ENCODE measurements at regions not wholly inside any gene's neighbourhood (a gene's known extent, or its start where the extent isn't known, plus 50 kb on each side); places are given as distances from the start of the nearest gene placed in this dataset.

- TF ChIP-seq CTCF (IDR thresholded peaks at IDR 0.05): no peak
- Histone ChIP-seq H3K4me3 (no peak overlapping the region), H3K27ac (no peak overlapping the region)
- DNase-seq (ENCODE audit: low spot score): no peak
Observed at GRCh38 chr6:91114123-91114708, 527.3 kb upstream of the MAP3K7 start.

- H3K27ac ChIP-seq: no peak overlapping the region
- H3K4me3 ChIP-seq: no peak overlapping the region
- DNase-seq (ENCODE audit: low spot score): no peak
- TF ChIP-seq CTCF (IDR thresholded peaks at IDR 0.05): no peak
Observed at GRCh38 chr6:91106083-91106482, 519.2 kb upstream of the MAP3K7 start.

DNA sequence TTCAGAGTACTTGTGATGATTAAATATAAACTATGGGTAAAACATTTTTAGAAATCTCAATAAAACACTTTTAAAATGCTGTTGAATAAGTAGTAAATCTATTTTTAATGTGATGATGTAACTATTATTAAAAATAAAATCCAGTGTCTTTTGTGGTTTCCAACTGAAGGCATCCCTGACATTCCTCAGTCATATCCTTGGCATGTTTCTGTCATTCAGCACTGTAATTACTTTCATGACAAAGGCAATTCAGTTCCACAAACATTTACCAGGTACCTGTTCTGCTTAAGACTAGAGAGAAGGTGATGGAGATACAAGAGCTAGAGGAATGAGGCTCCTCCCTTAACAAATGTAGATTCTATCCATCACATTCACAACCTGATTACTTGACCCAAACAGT lies 518.7 kb upstream of the MAP3K7 start:
- H3K27ac ChIP-seq: no peak overlapping the region
- no peak overlapping the region for H3K4me3 ChIP-seq
- DNase-seq (ENCODE audit: low spot score): no peak
- no peak for TF ChIP-seq CTCF (IDR thresholded peaks at IDR 0.05)

DNA sequence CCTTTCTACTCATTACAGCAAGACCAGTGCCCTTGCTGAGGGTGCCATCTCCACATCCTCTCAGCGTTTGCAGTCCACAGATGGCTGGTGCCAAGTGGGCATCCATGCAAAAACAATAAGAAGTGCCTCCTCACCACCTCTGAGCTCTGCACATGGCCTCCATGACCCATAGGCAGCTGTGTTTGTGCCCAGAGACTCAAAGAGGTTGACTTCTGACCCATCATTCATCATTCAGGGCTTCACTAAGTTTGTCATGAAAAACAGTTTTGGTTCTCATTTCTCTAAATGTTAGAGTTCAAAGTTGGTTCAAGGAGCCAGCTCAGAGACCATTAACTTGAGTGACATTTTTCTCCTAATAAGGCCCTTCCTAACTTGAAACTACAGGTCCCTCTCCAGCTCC lies 512.6 kb upstream of the MAP3K7 start:
- Histone ChIP-seq H3K4me3 (no peak overlapping the region), H3K27ac (no peak overlapping the region)
- no peak for DNase-seq (ENCODE audit: low spot score)
- no peak for TF ChIP-seq CTCF (IDR thresholded peaks at IDR 0.05)

DNA sequence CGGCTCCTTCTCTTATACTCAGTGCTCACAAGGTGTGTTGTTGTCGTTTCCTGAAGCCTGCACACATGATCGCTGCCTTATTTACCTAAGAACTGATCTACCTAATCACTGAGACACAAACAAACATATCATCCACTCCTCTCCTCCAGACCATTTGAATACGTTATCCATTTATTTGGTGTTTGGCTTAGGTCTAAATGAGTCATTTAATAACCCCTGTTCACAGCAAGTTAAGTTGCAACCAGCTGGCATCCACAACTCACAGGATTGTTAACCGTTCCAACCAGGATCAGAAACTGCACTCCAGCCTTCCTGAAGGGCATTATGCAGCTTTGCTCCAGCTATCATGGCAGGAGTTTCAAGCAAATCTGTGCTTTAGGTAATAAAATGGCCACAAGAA lies 511.1 kb upstream of the MAP3K7 start:
- TF ChIP-seq CTCF (IDR thresholded peaks at IDR 0.05): no peak
- no peak overlapping the region for H3K4me3 ChIP-seq
- no peak for DNase-seq (ENCODE audit: low spot score)
- H3K27ac ChIP-seq: no peak overlapping the region

- H3K27ac ChIP-seq: no peak overlapping the region
- no peak for TF ChIP-seq CTCF (IDR thresholded peaks at IDR 0.05)
- DNase-seq (ENCODE audit: low spot score): no peak
- no peak overlapping the region for H3K4me3 ChIP-seq
Observed at GRCh38 chr6:91097364-91097763, 510.5 kb upstream of the MAP3K7 start.

GRCh38 chr6:91094806-91095475 lies 508.1 kb upstream of the MAP3K7 start:
- TF ChIP-seq CTCF (IDR thresholded peaks at IDR 0.05): no peak
- DNase-seq (ENCODE audit: low spot score): no peak
- Histone ChIP-seq H3K27ac (no peak overlapping the region), H3K4me3 (no peak overlapping the region)
